ENCODE measurements at regions not wholly inside any gene's neighbourhood (a gene's known extent, or its start where the extent isn't known, plus 50 kb on each side); places are given as distances from the start of the nearest gene placed in this dataset.
A peak's percentile ranks its signal among the peaks of the same experiment; 100 is the strongest.

- no peak overlapping the region for H3K27ac ChIP-seq (replicated peaks)
- peaks cover 3% of the 10 kb centered on the region for H3K4me1 ChIP-seq
- no peaks in the 10 kb centered on the region for H3K36me3 ChIP-seq
- H3K27me3 ChIP-seq (ENCODE audit: low read depth), result no peaks in the 10 kb centered on the region
- no peaks in the 10 kb centered on the region for H3K9me3 ChIP-seq (replicated peaks)
- intact Hi-C loops (cut with micrococcal nuclease), result no loop called here
- TF ChIP-seq CTCF (IDR thresholded peaks at IDR 0.05; ENCODE audit: borderline replicate concordance), result no peak
- no peak overlapping the region for H3K4me3 ChIP-seq
- no peak for DNase-seq
These were observed 355.7 kb upstream of the TBL1XR1 start for GRCh38 chr3:177553012-177553411.

GRCh38 chr3:177553579-177553978 lies 356.3 kb upstream of the TBL1XR1 start:
- no peak for DNase-seq
- H3K9me3 ChIP-seq (replicated peaks), result no peaks in the 10 kb centered on the region
- H3K27ac ChIP-seq (replicated peaks), result no peak overlapping the region
- H3K4me1 ChIP-seq, result no peaks in the 10 kb centered on the region
- intact Hi-C loops (cut with micrococcal nuclease), result no loop called here
- H3K27me3 ChIP-seq (ENCODE audit: low read depth), result no peaks in the 10 kb centered on the region
- H3K4me3 ChIP-seq, result no peak overlapping the region
- H3K36me3 ChIP-seq, result no peaks in the 10 kb centered on the region
- no peak for TF ChIP-seq CTCF (IDR thresholded peaks at IDR 0.05; ENCODE audit: borderline replicate concordance)

GRCh38 chr3:177554895-177555759 lies 357.8 kb upstream of the TBL1XR1 start:
- no peak for TF ChIP-seq CTCF (IDR thresholded peaks at IDR 0.05; ENCODE audit: borderline replicate concordance)
- Histone ChIP-seq H3K9me3 (replicated peaks) (no peaks in the 10 kb centered on the region), H3K27me3 (ENCODE audit: low read depth) (no peaks in the 10 kb centered on the region), H3K4me3 (no peak overlapping the region), H3K27ac (replicated peaks) (no peak overlapping the region), H3K4me1 (no peaks in the 10 kb centered on the region), H3K36me3 (no peaks in the 10 kb centered on the region)
- intact Hi-C loops (cut with micrococcal nuclease), result no loop called here
- DNase-seq, result peak; percentile 22

- no peaks in the 10 kb centered on the region for H3K9me3 ChIP-seq (replicated peaks)
- H3K27ac ChIP-seq (replicated peaks), result no peak overlapping the region
- intact Hi-C loops (cut with micrococcal nuclease), result no loop called here
- no peaks in the 10 kb centered on the region for H3K36me3 ChIP-seq
- H3K4me1 ChIP-seq, result no peaks in the 10 kb centered on the region
- no peaks in the 10 kb centered on the region for H3K27me3 ChIP-seq (ENCODE audit: low read depth)
- no peak overlapping the region for H3K4me3 ChIP-seq
- no peak for DNase-seq
- TF ChIP-seq CTCF (IDR thresholded peaks at IDR 0.05; ENCODE audit: borderline replicate concordance), result no peak
These were observed 360.3 kb upstream of the TBL1XR1 start for GRCh38 chr3:177557548-177557947.

- H3K36me3 ChIP-seq, result no peaks in the 10 kb centered on the region
- H3K27ac ChIP-seq (replicated peaks), result no peak overlapping the region
- H3K27me3 ChIP-seq (ENCODE audit: low read depth), result no peaks in the 10 kb centered on the region
- TF ChIP-seq CTCF (IDR thresholded peaks at IDR 0.05; ENCODE audit: borderline replicate concordance), result no peak
- no peak for DNase-seq
- no peaks in the 10 kb centered on the region for H3K9me3 ChIP-seq (replicated peaks)
- H3K4me3 ChIP-seq, result no peak overlapping the region
- no peaks in the 10 kb centered on the region for H3K4me1 ChIP-seq
- intact Hi-C loops (cut with micrococcal nuclease), result no loop called here
These were observed 364.1 kb upstream of the TBL1XR1 start for GRCh38 chr3:177561365-177561764.

Data from left ventricle myocardium inferior (tissue), 1 donor.